Stomach (tissue), 4 donors: ENCODE measurements at regions not wholly inside any gene's neighbourhood (a gene's known extent, or its start where the extent isn't known, plus 50 kb on each side); places are given as distances from the start of the nearest gene placed in this dataset.

Source experiments
- POLR2AphosphoS5 ChIP-seq, 3 donors: sonication (generic); formaldehyde crosslinking; IDR thresholded peaks; one replicate each; pipeline ENCODE4 v1.6.1; 2016; ENCODE audit warnings: antibody characterized with exemption in 3 of 3
- TF ChIP-seq, protein P1 (sequence below), 7 experiments: fragments of 450-650 bp in 4 of 7; fragments of 200-600 bp in 3 of 7; sonication (generic) in 3 of 7; IDR thresholded peaks; one replicate each; pipeline ENCODE4 v1.5.1; 2016 to 2019; ENCODE audit warnings: antibody characterized with exemption in 7 of 7, control low read depth in 2 of 7, mild to moderate bottlenecking in 1 of 7

- no peak for TF ChIP-seq POLR2AphosphoS5 (IDR thresholded peaks at IDR 0.05)
- TF ChIP-seq, protein P1, sequence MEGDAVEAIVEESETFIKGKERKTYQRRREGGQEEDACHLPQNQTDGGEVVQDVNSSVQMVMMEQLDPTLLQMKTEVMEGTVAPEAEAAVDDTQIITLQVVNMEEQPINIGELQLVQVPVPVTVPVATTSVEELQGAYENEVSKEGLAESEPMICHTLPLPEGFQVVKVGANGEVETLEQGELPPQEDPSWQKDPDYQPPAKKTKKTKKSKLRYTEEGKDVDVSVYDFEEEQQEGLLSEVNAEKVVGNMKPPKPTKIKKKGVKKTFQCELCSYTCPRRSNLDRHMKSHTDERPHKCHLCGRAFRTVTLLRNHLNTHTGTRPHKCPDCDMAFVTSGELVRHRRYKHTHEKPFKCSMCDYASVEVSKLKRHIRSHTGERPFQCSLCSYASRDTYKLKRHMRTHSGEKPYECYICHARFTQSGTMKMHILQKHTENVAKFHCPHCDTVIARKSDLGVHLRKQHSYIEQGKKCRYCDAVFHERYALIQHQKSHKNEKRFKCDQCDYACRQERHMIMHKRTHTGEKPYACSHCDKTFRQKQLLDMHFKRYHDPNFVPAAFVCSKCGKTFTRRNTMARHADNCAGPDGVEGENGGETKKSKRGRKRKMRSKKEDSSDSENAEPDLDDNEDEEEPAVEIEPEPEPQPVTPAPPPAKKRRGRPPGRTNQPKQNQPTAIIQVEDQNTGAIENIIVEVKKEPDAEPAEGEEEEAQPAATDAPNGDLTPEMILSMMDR (IDR thresholded peaks at IDR 0.05), result no peak
Measured at GRCh38 chrX:139023531-139023930, 312.0 kb upstream of the FGF13 start.
